GM04503 (cell line): ENCODE measurements at regions not wholly inside any gene's neighbourhood (a gene's known extent, or its start where the extent isn't known, plus 50 kb on each side); places are given as distances from the start of the nearest gene placed in this dataset.

Experiments used
- DNase-seq: peaks from one replicate; pipeline ENCODE4 v3.0.0-alpha.2; 2012; ENCODE audit warnings: low read depth

DNA sequence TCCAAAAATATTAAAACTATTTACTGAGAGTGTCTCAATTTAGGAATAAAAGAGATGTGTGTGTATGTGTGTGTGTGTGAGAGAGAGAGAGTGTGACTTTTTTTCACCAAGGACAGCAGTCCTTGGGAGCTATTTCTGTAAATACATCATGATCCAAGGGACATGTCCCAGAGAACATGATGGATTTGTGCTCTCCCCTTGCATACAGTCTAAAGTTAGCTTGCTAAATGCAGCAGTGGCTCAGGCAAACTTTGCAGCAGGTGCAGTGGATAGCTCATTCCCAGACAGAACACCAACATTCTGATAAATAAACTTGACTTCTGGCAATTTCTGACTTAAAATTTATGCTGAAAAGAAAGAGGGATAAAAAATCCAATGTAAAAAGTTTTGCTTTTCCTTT lies 55.4 kb upstream of the SGCD start:
- DNase-seq: no peak

DNA sequence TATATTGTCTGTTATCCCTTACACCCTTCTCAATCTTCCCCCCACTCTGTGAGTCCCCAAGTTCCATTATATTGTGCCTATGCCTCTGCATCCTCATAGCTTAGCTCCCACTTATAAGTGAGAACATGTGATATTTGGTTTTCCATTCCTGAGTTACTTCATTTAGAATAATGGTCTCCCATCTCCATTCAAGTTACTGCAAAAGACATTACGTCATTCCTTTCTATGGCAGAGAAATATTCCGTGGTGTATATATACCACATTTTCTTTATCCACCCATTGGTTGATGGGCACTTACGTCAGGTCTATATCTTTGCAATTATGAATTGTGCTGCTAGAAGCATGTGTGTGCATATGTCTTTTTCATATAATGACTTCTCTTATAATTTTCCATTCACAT lies 54.8 kb upstream of the SGCD start:
- no peak for DNase-seq

DNA sequence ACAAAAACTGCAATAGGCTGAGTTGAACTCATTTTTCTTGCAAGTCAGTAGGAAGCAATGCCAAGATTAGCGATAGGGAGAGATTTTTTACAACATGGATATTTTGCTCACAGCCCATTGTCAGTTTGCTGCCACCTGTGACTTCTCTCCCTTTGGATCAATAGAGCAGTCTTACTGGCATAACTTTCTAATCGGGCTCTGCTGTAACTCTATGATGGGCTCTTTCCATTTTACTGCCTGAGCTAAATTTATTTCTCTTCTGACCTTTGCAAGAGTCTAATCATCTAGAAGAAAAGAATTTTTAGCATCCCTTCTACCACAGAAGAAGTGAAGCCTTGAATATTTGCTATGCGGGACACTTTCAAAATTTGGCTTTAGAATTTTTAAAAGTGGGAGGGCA lies 53.6 kb upstream of the SGCD start:
- DNase-seq: no peak

DNA sequence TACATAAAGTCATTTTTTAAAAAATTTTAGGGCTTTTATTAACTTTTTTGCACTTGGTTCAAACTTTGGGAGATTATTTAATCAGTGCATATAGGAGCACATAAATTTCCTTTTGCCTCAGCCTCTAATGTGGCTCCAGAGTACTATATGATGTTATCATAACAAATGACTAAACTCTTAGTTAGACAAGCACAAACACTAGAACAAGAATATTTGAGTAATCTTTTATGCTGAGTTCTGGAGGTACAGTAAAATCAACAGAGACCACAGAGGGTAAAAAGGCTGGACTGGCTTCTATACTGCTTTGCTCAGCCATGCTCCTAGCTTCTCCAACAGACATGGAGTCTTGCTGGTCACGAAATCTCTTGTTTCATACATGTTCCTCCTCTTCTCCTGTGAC lies 52.5 kb upstream of the SGCD start:
- DNase-seq: no peak
